GM23338 (cell line): ENCODE measurements at regions not wholly inside any gene's neighbourhood (a gene's known extent, or its start where the extent isn't known, plus 50 kb on each side); places are given as distances from the start of the nearest gene placed in this dataset.

ENCODE experiments used
- CREB1 ChIP-seq: fragments of 250-450 bp; sonication (Bioruptor Pico); IDR thresholded peaks from 2 replicates; pipeline ENCODE4 v1.5.0; 2020; ENCODE audit warnings: low read depth, mild to moderate bottlenecking, moderate library complexity
- CTCF ChIP-seq, 2 experiments: fragments of 200-600 bp in 1 of 2; sonication (generic) in 1 of 2; conservative IDR thresholded peaks; 2 replicates each; pipeline versions ENCODE4 v1.5.1 to v1.6.1; 2016 to 2017; ENCODE audit warnings: antibody characterized with exemption in 2 of 2, low read depth in 2 of 2, mild to moderate bottlenecking in 2 of 2, moderate library complexity in 1 of 2
- ETS1 ChIP-seq: IDR thresholded peaks from 2 replicates; pipeline ENCODE4 v1.6.1; 2016; ENCODE audit warnings: antibody characterized with exemption
- EZH2 ChIP-seq: fragments of 200-600 bp; sonication (generic); IDR thresholded peaks from one replicate; pipeline ENCODE4 v1.8.0; 2017; ENCODE audit warnings: antibody characterized with exemption, mild to moderate bottlenecking, low read depth; ENCODE audit not compliant: unreplicated experiment
- EZH2phosphoT487 ChIP-seq: fragments of 200-600 bp; sonication (generic); IDR thresholded peaks from one replicate; pipeline ENCODE4 v1.8.1; 2018; ENCODE audit warnings: antibody characterized with exemption; ENCODE audit not compliant: unreplicated experiment
- JUNB ChIP-seq: IDR thresholded peaks from one replicate; pipeline ENCODE4 v1.6.1; 2016; ENCODE audit warnings: antibody characterized with exemption; ENCODE audit not compliant: unreplicated experiment
- POLR2AphosphoS5 ChIP-seq: IDR thresholded peaks from 2 replicates; pipeline ENCODE4 v1.6.1; 2016; ENCODE audit warnings: antibody characterized with exemption, low read depth
- REST ChIP-seq: IDR thresholded peaks from one replicate; pipeline ENCODE4 v1.6.1; 2018; ENCODE audit warnings: antibody characterized with exemption; ENCODE audit not compliant: unreplicated experiment
- STAT1 ChIP-seq: IDR thresholded peaks from one replicate; pipeline ENCODE4 v1.6.1; 2016; ENCODE audit warnings: antibody characterized with exemption; ENCODE audit not compliant: unreplicated experiment
- ZNF114 ChIP-seq: fragments of 250-450 bp; sonication (Bioruptor Pico); IDR thresholded peaks from 2 replicates; pipeline ENCODE4 v1.5.0; 2020; ENCODE audit warnings: mild to moderate bottlenecking, moderate library complexity
- ZNF331 ChIP-seq: fragments of 250-450 bp; sonication (Bioruptor Pico); IDR thresholded peaks from 2 replicates; pipeline ENCODE4 v1.5.0; 2020; ENCODE audit warnings: low read depth, mild to moderate bottlenecking, moderate library complexity

- TF ChIP-seq CTCF (conservative IDR thresholded peaks at IDR 0.05; ENCODE audit: low read depth in 2 of 2) (no peak), EZH2 (no peak), POLR2AphosphoS5 (no peak), EZH2phosphoT487 (no peak), REST (no peak), CREB1 (CRISPR knock-in tag) (no peak), STAT1 (no peak), ZNF331 (CRISPR knock-in tag) (no peak), ETS1 (no peak), JUNB (no peak), ZNF114 (CRISPR knock-in tag) (no peak)
Measured at GRCh38 chr2:8241317-8241716, 440.5 kb upstream of the ID2 start.
